Activated CD8-positive, alpha-beta T cell treated with anti-CD3 and anti-CD28 coated beads for 36 hours (primary cell): ENCODE measurements at regions not wholly inside any gene's neighbourhood (a gene's known extent, or its start where the extent isn't known, plus 50 kb on each side); places are given as distances from the start of the nearest gene placed in this dataset.

Experiments used
- ATAC-seq: fragments of 200-7000 bp; cut with Tn5 transposase; one replicate; pipeline ENCODE4 v1.10.0; 2021; ENCODE audit warnings: mild to moderate bottlenecking, moderate library complexity
- CTCF ChIA-PET: fragments of 350-600 bp; sonication (Branson Sonifier 250); formaldehyde crosslinking; loops from one replicate; lab custom pipeline; 2021; ENCODE audit warnings: antibody characterized with exemption; lab: Charles Lee
- POLR2A ChIA-PET: fragments of 350-600 bp; sonication (Branson Sonifier 250); formaldehyde crosslinking; loops from one replicate; lab custom pipeline; 2021; ENCODE audit warnings: antibody characterized with exemption; lab: Charles Lee
- DNase-seq: peaks from one replicate; pipeline ENCODE4 v3.0.0-alpha.2; 2020
- H3K27ac Mint-ChIP-seq: one replicate; pipeline ENCODE4 v1.8.0; 2021; ENCODE audit warnings: mild to moderate bottlenecking, mixed read lengths
- H3K27me3 Mint-ChIP-seq: one replicate; pipeline ENCODE4 v1.8.0; 2021; ENCODE audit warnings: mixed read lengths
- H3K36me3 Mint-ChIP-seq: one replicate; pipeline ENCODE4 v1.8.0; 2021; ENCODE audit warnings: low read depth, mixed read lengths
- H3K4me1 Mint-ChIP-seq: one replicate; pipeline ENCODE4 v1.8.0; 2021; ENCODE audit warnings: low read depth, mixed read lengths
- H3K4me3 Mint-ChIP-seq: one replicate; pipeline ENCODE4 v1.8.0; 2021; ENCODE audit warnings: mild to moderate bottlenecking, moderate library complexity, mixed read lengths
- H3K9me3 Mint-ChIP-seq: one replicate; pipeline ENCODE4 v1.8.0; 2021; ENCODE audit warnings: mixed read lengths
- CTCF ChIP-seq: fragments of 200-600 bp; IDR thresholded peaks from one replicate; pipeline ENCODE4 v1.8.0; 2022; ENCODE audit warnings: antibody characterized with exemption, mild to moderate bottlenecking
- intact Hi-C: fragments of 100-400 bp; cut with micrococcal nuclease; formaldehyde crosslinking; loops from one replicate; pipeline ENCODE4 v1.10.0; 2022

- ATAC-seq (no peak), DNase-seq (no peak)
- no peak overlapping the region for H3K27ac Mint-ChIP-seq
- no peaks in the 10 kb centered on the region for H3K9me3 Mint-ChIP-seq
- no peaks in the 10 kb centered on the region for H3K4me1 Mint-ChIP-seq
- H3K27me3 Mint-ChIP-seq, result peaks cover 4% of the 10 kb centered on the region
- no peaks in the 10 kb centered on the region for H3K36me3 Mint-ChIP-seq
- ChIA-PET POLR2A (no interaction called here), CTCF (no interaction called here)
- intact Hi-C loops, result no loop called here
- TF ChIP-seq CTCF, result no peak
- H3K4me3 Mint-ChIP-seq, result no peak overlapping the region
Measured at GRCh38 chr9:90720621-90721265, 78.1 kb upstream of the DIRAS2 start.

DNA sequence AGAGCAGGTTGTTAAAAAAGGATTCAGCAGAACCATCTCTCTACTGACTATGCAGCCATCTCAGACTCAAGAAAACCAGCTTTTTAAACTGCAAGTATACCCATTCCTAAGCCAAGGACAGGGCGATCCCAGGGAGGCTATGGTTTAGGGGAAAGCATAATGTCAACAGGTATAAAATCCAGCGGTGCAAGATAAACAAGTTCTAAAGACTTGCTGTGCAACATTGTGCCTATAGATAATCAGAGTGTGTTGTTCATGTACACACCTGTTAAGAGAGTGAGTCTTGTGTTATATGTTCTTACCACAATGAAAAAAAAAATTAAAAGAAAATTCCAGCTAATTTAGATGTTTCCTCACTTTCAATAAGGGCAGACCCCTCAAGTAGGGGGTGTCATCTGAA lies 63.6 kb upstream of the DIRAS2 start:
- DNase-seq (no peak), ATAC-seq (no peak)
- no peaks in the 10 kb centered on the region for H3K9me3 Mint-ChIP-seq
- no peak overlapping the region for H3K27ac Mint-ChIP-seq
- no peak overlapping the region for H3K4me3 Mint-ChIP-seq
- H3K4me1 Mint-ChIP-seq, result no peaks in the 10 kb centered on the region
- CTCF ChIA-PET, result no interaction called here
- TF ChIP-seq CTCF, result no peak
- H3K36me3 Mint-ChIP-seq, result no peaks in the 10 kb centered on the region
- POLR2A ChIA-PET, result no interaction called here
- intact Hi-C loops, result no loop called here
- H3K27me3 Mint-ChIP-seq, result peaks cover 12% of the 10 kb centered on the region

DNA sequence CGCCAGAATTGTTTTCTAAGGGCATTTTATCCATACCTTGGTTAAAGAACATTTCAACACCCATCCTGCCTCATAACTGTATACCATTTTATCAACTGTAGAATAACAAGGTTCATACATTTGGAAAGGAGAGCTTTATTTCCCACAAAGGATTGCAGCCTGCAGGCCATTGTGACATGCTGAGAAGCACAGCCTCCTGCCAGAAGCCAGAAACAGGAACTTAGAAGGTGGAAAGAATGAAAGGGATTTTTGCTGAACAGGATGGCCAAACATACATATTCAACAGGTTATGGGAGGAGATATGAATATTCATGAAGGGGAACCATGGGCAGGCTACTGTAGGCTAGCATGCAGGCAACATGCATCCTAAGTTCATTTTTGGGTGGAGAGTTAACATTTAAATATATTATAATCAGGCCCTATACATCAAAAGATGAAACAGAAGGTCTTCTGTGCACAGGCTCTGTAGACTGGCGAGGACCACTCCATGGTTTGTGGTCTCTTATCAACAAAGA lies 59.9 kb upstream of the DIRAS2 start:
- ChIA-PET POLR2A (no interaction called here), CTCF (no interaction called here)
- intact Hi-C loops, result no loop called here
- Mint-ChIP-seq H3K9me3 (no peaks in the 10 kb centered on the region), H3K4me1 (no peaks in the 10 kb centered on the region), H3K27me3 (peaks cover 19% of the 10 kb centered on the region), H3K4me3 (no peak overlapping the region), H3K36me3 (no peaks in the 10 kb centered on the region), H3K27ac (no peak overlapping the region)
- no peak for ATAC-seq
- DNase-seq, result no peak
- TF ChIP-seq CTCF, result no peak

GRCh38 chr9:90698871-90699440 lies 56.3 kb upstream of the DIRAS2 start:
- POLR2A ChIA-PET, result no interaction called here
- ATAC-seq, result no peak
- H3K4me3 Mint-ChIP-seq, result no peak overlapping the region

More at GRCh38 chr9:90698871-90699440, 56.3 kb upstream of the DIRAS2 start:
- H3K4me1 Mint-ChIP-seq, result no peaks in the 10 kb centered on the region
- H3K27me3 Mint-ChIP-seq, result peaks cover 13% of the 10 kb centered on the region
- no peaks in the 10 kb centered on the region for H3K36me3 Mint-ChIP-seq
- no peaks in the 10 kb centered on the region for H3K9me3 Mint-ChIP-seq
- TF ChIP-seq CTCF, result no peak
- H3K27ac Mint-ChIP-seq, result no peak overlapping the region
- CTCF ChIA-PET, result no interaction called here
- intact Hi-C loops, result no loop called here
- DNase-seq, result no peak
